ENCODE measurements at regions not wholly inside any gene's neighbourhood (a gene's known extent, or its start where the extent isn't known, plus 50 kb on each side); places are given as distances from the start of the nearest gene placed in this dataset.
"Not testable (repeated sequence)": the region's sequence is repeated elsewhere in the genome, so short reads cannot be mapped to it uniquely, and the experiment has no call there.

DNA sequence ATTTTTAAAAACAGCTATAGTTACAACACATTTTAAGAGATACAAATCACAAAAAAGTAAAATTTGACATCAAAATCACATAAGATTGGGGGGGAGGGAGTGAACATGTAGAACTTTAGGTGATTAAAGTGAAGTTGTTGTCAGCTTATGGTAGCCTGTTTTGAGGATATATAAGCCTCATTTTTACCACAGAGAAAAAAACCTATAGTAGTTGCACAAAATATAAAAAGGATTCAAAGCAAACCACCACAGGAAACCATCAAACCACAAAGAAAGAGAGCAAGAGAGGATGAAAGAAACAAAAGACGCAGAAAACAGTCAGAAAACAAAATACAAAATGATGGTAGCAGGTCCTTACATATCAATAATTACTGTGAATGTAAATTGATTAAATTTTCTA is 291.9 kb upstream of the DEPDC1 start:
- H3K27ac Mint-ChIP-seq = no peak overlapping the region
- no peaks in the 10 kb centered on the region for H3K36me3 Mint-ChIP-seq
- H3K4me1 Mint-ChIP-seq = no peaks in the 10 kb centered on the region
- no peak for ATAC-seq
- H3K9me3 Mint-ChIP-seq = peaks cover 8% of the 10 kb centered on the region
- H3K27me3 Mint-ChIP-seq = no peaks in the 10 kb centered on the region
- no peak overlapping the region for H3K4me3 Mint-ChIP-seq

GRCh38 chr1:68791800-68792199 is 294.9 kb upstream of the DEPDC1 start:
- no peak overlapping the region for H3K4me3 Mint-ChIP-seq
- H3K9me3 Mint-ChIP-seq = peaks cover 8% of the 10 kb centered on the region
- H3K27me3 Mint-ChIP-seq = no peaks in the 10 kb centered on the region
- H3K27ac Mint-ChIP-seq = no peak overlapping the region
- no peak for ATAC-seq
- H3K36me3 Mint-ChIP-seq = no peaks in the 10 kb centered on the region
- no peaks in the 10 kb centered on the region for H3K4me1 Mint-ChIP-seq

DNA sequence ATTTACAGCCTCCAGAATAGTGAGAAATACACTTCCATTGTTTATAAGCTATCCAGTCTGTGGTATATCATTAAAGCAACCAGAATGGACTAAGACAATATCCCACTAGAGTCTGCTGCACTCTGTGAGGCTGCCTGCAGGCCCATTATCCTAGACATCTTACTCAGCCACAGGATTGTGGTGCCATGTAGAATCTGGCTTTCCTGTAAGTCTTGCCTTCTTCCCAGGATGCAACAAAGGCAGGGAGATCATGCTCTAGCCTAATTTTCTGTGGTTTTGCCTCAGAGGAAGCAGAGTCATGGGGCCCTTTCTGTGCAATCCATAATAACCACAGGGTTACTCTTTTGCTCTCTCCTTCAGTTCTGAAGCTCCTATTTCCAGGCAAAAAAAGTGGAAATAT is 299.1 kb upstream of the DEPDC1 start:
- Mint-ChIP-seq H3K36me3 (no peaks in the 10 kb centered on the region), H3K4me1 (no peaks in the 10 kb centered on the region), H3K9me3 (peaks cover 5% of the 10 kb centered on the region), H3K27ac (no peak overlapping the region), H3K27me3 (no peaks in the 10 kb centered on the region), H3K4me3 (no peak overlapping the region)
- ATAC-seq = no peak

DNA sequence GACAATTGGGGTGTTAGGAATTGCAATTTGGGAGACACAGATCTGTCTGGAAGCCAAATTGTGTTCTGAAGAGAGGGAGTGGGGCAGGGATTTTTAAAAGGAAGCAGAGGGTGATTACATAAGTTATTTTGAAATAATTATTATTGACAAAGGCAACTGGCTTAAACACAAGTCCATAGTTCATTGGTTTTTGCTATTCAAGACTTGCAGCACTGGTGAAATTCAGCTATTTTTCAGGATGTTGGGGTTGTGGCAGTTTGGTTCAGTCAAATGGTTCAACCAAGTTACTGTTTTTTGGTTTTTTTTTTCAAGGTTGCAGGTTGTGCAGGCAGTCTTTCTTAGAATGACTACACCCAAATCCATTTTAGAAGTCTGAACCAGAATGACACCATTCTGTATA is 300.0 kb upstream of the DEPDC1 start:
- Mint-ChIP-seq H3K4me1 (no peaks in the 10 kb centered on the region), H3K9me3 (no peaks in the 10 kb centered on the region), H3K36me3 (no peaks in the 10 kb centered on the region), H3K27ac (no peak overlapping the region), H3K4me3 (no peak overlapping the region), H3K27me3 (no peaks in the 10 kb centered on the region)
- no peak for ATAC-seq

DNA sequence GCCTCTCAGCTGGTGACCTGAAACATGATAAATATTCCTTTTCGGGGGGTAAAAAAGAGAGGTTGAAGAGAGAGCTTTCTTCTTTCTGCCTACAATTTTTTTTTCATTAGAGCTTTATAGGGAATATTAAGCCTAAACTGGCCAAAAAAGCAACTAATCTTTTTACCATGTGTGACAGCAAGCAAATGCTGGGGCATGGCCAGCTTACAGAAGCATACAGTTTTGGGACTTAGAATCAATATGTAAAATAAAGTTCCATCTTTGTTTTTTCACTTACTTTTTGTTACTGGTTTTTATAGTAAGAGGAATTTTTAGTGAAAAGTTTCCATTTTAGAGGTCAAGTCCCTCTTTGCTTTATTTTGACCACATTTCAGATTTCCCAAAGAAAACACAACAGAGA is 301.2 kb upstream of the DEPDC1 start:
- Mint-ChIP-seq H3K4me1 (no peaks in the 10 kb centered on the region), H3K27me3 (no peaks in the 10 kb centered on the region), H3K36me3 (no peaks in the 10 kb centered on the region), H3K4me3 (no peak overlapping the region), H3K27ac (no peak overlapping the region), H3K9me3 (no peaks in the 10 kb centered on the region)
- no peak for ATAC-seq

DNA sequence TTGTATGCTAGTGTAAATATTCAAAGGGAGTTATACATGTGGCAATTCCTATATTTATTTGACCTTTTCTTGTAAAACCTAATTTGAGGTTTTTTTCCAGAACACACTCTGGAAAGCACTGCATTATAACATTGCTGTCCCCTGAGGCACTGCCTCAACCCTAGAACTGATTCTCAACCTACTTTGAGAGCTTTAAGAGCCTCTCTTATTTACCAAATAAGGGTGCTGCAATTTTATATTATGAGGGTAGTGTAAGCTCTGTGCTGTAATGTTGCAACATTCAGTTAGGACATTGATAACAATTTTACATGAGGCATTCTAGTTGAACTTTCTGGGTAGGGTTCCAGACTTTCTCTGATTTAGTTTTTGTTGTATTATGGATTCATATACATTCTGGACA is 302.2 kb upstream of the DEPDC1 start:
- Mint-ChIP-seq H3K27ac (no peak overlapping the region), H3K4me3 (no peak overlapping the region), H3K9me3 (no peaks in the 10 kb centered on the region), H3K36me3 (no peaks in the 10 kb centered on the region), H3K4me1 (no peaks in the 10 kb centered on the region), H3K27me3 (no peaks in the 10 kb centered on the region)
- no peak for ATAC-seq

DNA sequence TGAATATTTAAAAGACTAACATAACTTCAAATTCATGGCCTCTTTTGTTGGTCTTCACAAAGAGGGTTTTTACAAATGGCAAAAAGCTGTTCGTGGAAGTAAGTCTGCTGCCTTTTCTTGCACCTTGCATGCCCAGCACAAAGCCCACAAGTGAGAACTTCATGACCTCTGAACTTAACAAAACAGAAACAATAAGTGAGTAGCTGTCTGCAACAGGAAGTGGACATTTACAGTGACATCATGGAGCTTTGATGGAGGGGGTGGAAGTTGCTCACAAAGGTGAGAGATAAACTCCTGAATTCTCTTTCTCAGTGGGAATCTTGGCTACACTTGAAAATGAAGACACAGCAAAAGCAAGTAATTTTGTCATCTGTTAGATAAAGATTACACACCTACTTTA is 303.3 kb upstream of the DEPDC1 start:
- Mint-ChIP-seq H3K27ac (no peak overlapping the region), H3K36me3 (no peaks in the 10 kb centered on the region), H3K27me3 (no peaks in the 10 kb centered on the region), H3K4me3 (no peak overlapping the region), H3K4me1 (no peaks in the 10 kb centered on the region), H3K9me3 (no peaks in the 10 kb centered on the region)
- ATAC-seq = no peak

DNA sequence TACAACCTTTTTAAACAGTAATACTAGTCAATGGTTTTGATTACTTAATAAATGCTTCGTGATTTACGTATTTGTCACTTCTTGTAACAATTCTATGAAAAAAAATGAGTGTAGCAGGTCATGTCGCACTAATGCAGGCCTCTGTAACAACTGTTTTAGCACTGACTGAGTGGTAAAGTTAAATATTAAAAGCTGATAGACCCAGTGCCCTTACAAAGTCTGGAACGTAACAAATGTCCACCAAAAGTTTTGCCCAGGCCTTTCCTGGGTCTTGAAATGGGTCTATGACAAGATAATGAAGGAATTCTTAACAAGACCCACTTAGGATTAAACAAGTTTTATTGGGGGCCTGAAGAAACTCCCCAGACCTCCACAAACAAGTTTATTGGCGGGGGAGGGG is 304.6 kb upstream of the DEPDC1 start:
- Mint-ChIP-seq H3K27ac (no peak overlapping the region), H3K27me3 (no peaks in the 10 kb centered on the region)
- no peak for ATAC-seq

DNA sequence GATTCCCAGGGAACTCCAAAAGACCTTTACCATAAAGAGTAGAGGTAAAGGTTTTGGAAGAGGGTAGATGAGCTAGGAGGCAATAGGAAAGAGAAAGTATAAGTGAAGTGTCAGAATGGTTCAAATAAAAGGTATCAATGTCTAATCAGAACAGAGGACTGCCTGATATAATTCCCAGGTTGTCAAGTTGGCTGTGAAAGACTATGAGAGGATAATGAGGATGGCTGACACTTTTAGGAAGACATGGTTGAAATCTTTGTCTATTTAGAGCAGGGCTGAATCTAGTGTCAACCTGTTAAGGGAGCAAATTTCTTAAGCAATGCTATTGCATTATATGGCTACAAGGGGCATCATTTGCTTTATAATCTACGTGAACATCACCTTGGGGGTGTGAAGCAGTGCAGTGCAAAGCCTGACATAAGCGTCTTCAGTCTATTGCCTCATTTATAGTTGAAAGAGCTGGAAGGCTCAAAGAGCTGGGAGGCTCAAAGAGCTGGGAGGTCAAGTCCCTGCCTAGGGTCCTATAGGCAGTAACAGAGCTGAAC is 308.3 kb upstream of the DEPDC1 start:
- H3K9me3 Mint-ChIP-seq = no peaks in the 10 kb centered on the region
- H3K27ac Mint-ChIP-seq = no peak overlapping the region
- ATAC-seq = no peak
- no peaks in the 10 kb centered on the region for H3K4me1 Mint-ChIP-seq
- H3K4me3 Mint-ChIP-seq = no peak overlapping the region
- H3K36me3 Mint-ChIP-seq = no peaks in the 10 kb centered on the region
- no peaks in the 10 kb centered on the region for H3K27me3 Mint-ChIP-seq

More for the DNA sequence above, 304.6 kb upstream of the DEPDC1 start:
- no peaks in the 10 kb centered on the region for H3K4me1 Mint-ChIP-seq
- H3K4me3 Mint-ChIP-seq = no peak overlapping the region
- H3K36me3 Mint-ChIP-seq = no peaks in the 10 kb centered on the region
- H3K9me3 Mint-ChIP-seq = no peaks in the 10 kb centered on the region

DNA sequence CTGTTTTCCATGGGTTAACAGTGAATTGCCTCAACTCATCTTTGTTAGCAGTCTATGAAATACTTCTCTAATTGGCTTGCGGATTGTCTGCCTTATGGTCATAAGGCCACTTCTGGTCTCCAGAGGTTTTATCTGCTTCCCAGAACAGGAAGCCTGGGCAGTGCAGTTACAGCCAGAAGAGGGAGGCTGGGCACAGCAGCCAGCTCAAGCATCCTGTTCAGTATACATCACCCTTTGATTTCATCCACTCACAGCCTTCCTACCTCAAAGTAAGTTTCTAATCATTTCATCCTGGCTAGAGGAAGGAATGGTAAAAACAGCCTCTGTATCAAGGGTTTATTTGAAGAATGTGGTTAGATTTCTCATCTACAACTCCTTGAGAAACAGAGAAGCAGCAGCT is 311.5 kb upstream of the DEPDC1 start:
- Mint-ChIP-seq H3K27ac (no peak overlapping the region), H3K36me3 (no peaks in the 10 kb centered on the region), H3K4me1 (no peaks in the 10 kb centered on the region), H3K9me3 (peaks cover under 1% of the 10 kb centered on the region), H3K27me3 (no peaks in the 10 kb centered on the region), H3K4me3 (no peak overlapping the region)
- no peak for ATAC-seq

- Mint-ChIP-seq H3K36me3 (no peaks in the 10 kb centered on the region), H3K9me3 (peaks cover 6% of the 10 kb centered on the region), H3K4me3 (no peak overlapping the region), H3K4me1 (no peaks in the 10 kb centered on the region), H3K27ac (no peak overlapping the region), H3K27me3 (no peaks in the 10 kb centered on the region)
- ATAC-seq = no peak
These were observed 314.9 kb upstream of the DEPDC1 start for GRCh38 chr1:68811806-68812205.

- no peak for ATAC-seq
- no peak overlapping the region for H3K4me3 Mint-ChIP-seq
- H3K4me1 Mint-ChIP-seq = no peaks in the 10 kb centered on the region
- peaks cover 6% of the 10 kb centered on the region for H3K9me3 Mint-ChIP-seq
- no peaks in the 10 kb centered on the region for H3K27me3 Mint-ChIP-seq
- H3K27ac Mint-ChIP-seq = no peak overlapping the region
- no peaks in the 10 kb centered on the region for H3K36me3 Mint-ChIP-seq
These were observed 315.5 kb upstream of the DEPDC1 start for GRCh38 chr1:68812333-68812732.

DNA sequence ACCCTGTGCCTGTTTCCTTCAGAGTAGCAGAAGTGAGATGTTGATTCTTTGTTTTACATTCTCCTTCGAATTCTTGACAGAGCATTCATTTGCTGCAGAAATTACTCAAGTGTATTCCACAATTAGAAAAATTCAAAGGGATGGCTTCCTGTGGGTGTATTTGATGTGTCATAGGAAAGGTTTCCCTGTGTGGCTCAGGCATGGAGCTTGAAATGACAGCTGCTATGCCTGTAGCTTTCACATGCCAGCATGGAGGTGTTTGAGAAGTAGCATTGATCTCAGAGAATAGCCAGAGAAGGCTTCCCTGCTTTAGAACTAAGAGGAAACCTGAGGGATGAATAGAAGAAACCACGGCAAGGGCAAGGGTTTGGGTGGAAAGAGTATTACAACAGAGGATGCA is 317.2 kb upstream of the DEPDC1 start:
- ATAC-seq = no peak
- Mint-ChIP-seq H3K4me1 (no peaks in the 10 kb centered on the region), H3K4me3 (no peak overlapping the region), H3K9me3 (peaks cover 6% of the 10 kb centered on the region), H3K27ac (no peak overlapping the region), H3K27me3 (no peaks in the 10 kb centered on the region), H3K36me3 (no peaks in the 10 kb centered on the region)

DNA sequence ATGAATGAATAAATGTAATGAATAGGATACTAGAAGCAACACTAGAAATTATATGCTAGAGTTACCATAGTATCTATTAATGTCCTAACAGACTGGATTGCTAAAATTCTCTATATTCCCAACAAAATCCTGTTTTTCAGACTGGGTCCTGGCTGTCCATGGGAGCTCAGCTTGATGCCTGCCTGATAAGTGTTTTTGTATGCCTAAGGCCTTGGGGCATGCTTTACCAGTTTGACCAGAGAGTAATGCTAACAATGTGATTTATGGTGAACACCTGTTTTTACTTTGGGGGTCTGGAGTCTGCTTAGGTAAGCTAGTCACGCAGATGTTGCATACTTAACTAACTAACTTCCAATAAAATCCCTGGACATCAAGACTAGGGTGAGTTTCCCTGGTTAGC is 318.8 kb upstream of the DEPDC1 start:
- no peaks in the 10 kb centered on the region for H3K36me3 Mint-ChIP-seq

DNA sequence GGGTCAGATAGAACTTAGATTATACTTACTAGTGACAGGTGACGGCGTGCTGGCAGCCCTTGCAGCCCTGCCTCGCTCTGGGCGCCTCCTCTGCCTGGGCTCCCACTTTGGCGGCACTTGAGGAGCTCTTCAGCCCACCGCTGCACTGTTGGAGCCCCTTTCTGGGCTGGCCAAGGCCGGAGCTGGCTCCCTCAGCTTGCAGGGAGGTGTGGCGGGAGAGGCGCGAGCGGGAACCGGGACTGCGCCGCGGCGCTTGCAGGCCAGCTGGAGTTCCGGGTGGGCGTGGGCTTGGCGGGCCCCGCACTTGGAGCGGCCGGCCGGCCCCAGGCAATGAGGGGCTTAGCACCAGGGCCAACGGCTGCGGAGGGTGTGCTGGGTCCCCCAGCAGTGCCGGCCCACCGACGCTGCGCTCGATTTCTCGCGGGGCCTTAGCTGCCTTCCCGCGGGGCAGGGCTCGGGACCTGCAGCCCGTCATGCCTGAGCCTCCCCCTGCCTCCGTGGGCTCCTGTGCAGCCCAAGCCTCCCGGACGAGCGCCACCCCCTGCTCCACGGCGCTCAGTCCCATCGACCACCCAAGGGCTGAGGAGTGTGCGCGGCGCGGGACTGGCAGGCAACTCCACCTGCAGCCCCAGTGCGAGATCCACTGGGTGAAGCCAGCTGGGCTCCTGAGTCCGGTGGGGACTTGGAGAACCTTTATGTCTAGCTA is 320.8 kb upstream of the DEPDC1 start:
- not testable (repeated sequence) for ATAC-seq, H3K4me1 Mint-ChIP-seq, H3K9me3 Mint-ChIP-seq

More for the DNA sequence above, 318.8 kb upstream of the DEPDC1 start:
- H3K4me3 Mint-ChIP-seq = no peak overlapping the region
- H3K27me3 Mint-ChIP-seq = no peaks in the 10 kb centered on the region
- H3K4me1 Mint-ChIP-seq = no peaks in the 10 kb centered on the region
- H3K9me3 Mint-ChIP-seq = peaks cover 6% of the 10 kb centered on the region
- ATAC-seq = no peak
- H3K27ac Mint-ChIP-seq = no peak overlapping the region

GRCh38 chr1:68819190-68819829 is 322.4 kb upstream of the DEPDC1 start:
- Mint-ChIP-seq H3K27me3 (no peaks in the 10 kb centered on the region), H3K27ac (no peak overlapping the region), H3K36me3 (no peaks in the 10 kb centered on the region), H3K9me3 (peaks cover 7% of the 10 kb centered on the region), H3K4me1 (no peaks in the 10 kb centered on the region), H3K4me3 (no peak overlapping the region)
- no peak for ATAC-seq

More for the DNA sequence above, 320.8 kb upstream of the DEPDC1 start:
- H3K27me3 Mint-ChIP-seq, H3K4me3 Mint-ChIP-seq, H3K36me3 Mint-ChIP-seq, H3K27ac Mint-ChIP-seq: not testable (repeated sequence)
